ENCODE measurements at regions not wholly inside any gene's neighbourhood (a gene's known extent, or its start where the extent isn't known, plus 50 kb on each side); places are given as distances from the start of the nearest gene placed in this dataset.

DNA sequence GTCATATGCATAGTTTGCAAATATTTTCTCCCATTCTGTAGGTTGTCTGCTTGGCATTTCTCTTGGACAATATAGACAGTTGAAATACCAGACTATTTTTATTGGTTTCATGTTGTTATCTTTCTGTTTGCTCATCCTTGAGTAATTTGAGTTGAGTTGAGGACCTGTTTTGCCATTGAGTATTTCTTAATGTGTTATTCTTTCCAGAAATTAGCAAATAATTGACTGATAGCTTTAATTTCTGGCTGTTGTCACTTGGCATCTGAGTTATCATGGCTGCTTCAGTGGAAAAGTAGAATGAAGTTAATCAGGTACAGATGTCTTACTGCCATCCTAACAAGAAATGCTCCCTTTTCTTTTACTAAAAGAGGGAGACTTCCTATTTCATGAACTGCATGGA is 264.8 kb upstream of the DUSP10 start:
- DNase-seq (ENCODE audit: low read depth in 1 of 2, low spot score in 2 of 2): no peak
- Histone ChIP-seq H3K23me2 (ENCODE audit: low read depth, low read length) (no peaks in the 10 kb centered on the region), H3K79me2 (ENCODE audit: control insufficient read depth in 1 of 2, insufficient read depth in 2 of 2, low read length in 2 of 2) (no peaks in the 10 kb centered on the region), H2BK12ac (ENCODE audit: low read depth, low read length) (no peak overlapping the region), H4K8ac (ENCODE audit: extremely low read depth, insufficient read depth, low read length) (no peak overlapping the region), H3K79me1 (ENCODE audit: low read depth, low read length) (no peaks in the 10 kb centered on the region), H3K9ac (replicated peaks in 1 of 4; ENCODE audit: extremely low read depth in 1 of 4, low read depth in 3 of 4, low read length in 3 of 4) (no peak overlapping the region), H2BK5ac (ENCODE audit: low read depth, low read length) (no peak overlapping the region), H3K4me2 (ENCODE audit: insufficient read depth in 1 of 2, low read depth in 2 of 2, low read length in 2 of 2) (no peak overlapping the region), H3K4ac (replicated peaks; ENCODE audit: insufficient read length, low read depth, low read length) (no peak overlapping the region), H3K18ac (ENCODE audit: extremely low read depth, low read length) (no peak overlapping the region), H2AFZ (ENCODE audit: low read length) (no peak overlapping the region), H3K27ac (ENCODE audit: low read depth, low read length) (no peak overlapping the region), H3K4me3 (ENCODE audit: extremely low read depth in 1 of 4, insufficient read depth in 2 of 4, low read depth in 3 of 4, low read length in 4 of 4) (no peak overlapping the region), H2BK15ac (ENCODE audit: low read length) (no peak overlapping the region), H2AK5ac (ENCODE audit: low read depth, low read length) (no peak overlapping the region), H4K20me1 (replicated peaks in 1 of 2; ENCODE audit: control insufficient read depth in 1 of 2, insufficient read depth in 2 of 2, low read length in 2 of 2) (no peaks in the 10 kb centered on the region), H2BK120ac (replicated peaks; ENCODE audit: low read depth, low read length) (no peak overlapping the region), H3K14ac (ENCODE audit: insufficient read length) (no peak overlapping the region), H3K36me3 (ENCODE audit: control insufficient read depth in 2 of 4, insufficient read depth in 4 of 4, low read length in 3 of 4) (no peaks in the 10 kb centered on the region), H3K27me3 (replicated peaks in 1 of 4; ENCODE audit: control insufficient read depth in 3 of 4, extremely low read depth in 1 of 4, insufficient read depth in 3 of 4, low read length in 3 of 4) (no peaks in the 10 kb centered on the region), H3K4me1 (replicated peaks in 1 of 4; ENCODE audit: control insufficient read depth in 3 of 4, insufficient read depth in 4 of 4, low read length in 3 of 4) (no peaks in the 10 kb centered on the region; a peak in 1 of 7 replicates), H3K56ac (replicated peaks; ENCODE audit: insufficient read length, low read depth, low read length) (no peak overlapping the region), H3K23ac (ENCODE audit: insufficient read length) (no peak overlapping the region), H4K91ac (replicated peaks; ENCODE audit: insufficient read length, low read length) (no peak overlapping the region), H3K9me3 (ENCODE audit: insufficient read depth in 2 of 2, low read depth in 1 of 2, low read length in 1 of 2) (peaks cover 4 to 5% of the 10 kb centered on the region in 2 experiments; a peak in 2 of 4 replicates), H2BK20ac (ENCODE audit: low read length) (no peak overlapping the region), H4K5ac (ENCODE audit: insufficient read length, low read depth, low read length) (no peak overlapping the region)
- CTCF ChIA-PET (ENCODE audit: partially characterized antibody): interaction anchor here (0.5 to 0.6 kb wide), 2 partner anchors 8 to 464 kb away, joined by 3 read pairs; no protein-coding TSS in a partner anchor
- no peak for FAIRE-seq
- POLR2A ChIA-PET (ENCODE audit: partially characterized antibody): no interaction called here
- TF ChIP-seq TCF12 (IDR thresholded peaks at IDR 0.05; ENCODE audit: low read depth, low read length): no peak
- TF ChIP-seq, protein P1, sequence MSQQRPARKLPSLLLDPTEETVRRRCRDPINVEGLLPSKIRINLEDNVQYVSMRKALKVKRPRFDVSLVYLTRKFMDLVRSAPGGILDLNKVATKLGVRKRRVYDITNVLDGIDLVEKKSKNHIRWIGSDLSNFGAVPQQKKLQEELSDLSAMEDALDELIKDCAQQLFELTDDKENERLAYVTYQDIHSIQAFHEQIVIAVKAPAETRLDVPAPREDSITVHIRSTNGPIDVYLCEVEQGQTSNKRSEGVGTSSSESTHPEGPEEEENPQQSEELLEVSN (IDR thresholded peaks at IDR 0.05): no peak
- TF ChIP-seq RXRA (IDR thresholded peaks at IDR 0.05; ENCODE audit: insufficient read depth, low read depth, low read length): no peak
- no peak for TF ChIP-seq JUND (IDR thresholded peaks at IDR 0.05; ENCODE audit: low read length)
- no peak for TF ChIP-seq SIX5 (IDR thresholded peaks at IDR 0.05; ENCODE audit: low read depth, low read length)
- no peak for TF ChIP-seq RAD21 (IDR thresholded peaks at IDR 0.05 in 1 of 2, conservative IDR thresholded peaks at IDR 0.05 in 1 of 2; ENCODE audit: low read depth in 2 of 2, low read length in 2 of 2)
- no peak for TF ChIP-seq MAFK (IDR thresholded peaks at IDR 0.05; ENCODE audit: low read depth, low read length)
- no peak for TF ChIP-seq POU5F1 (IDR thresholded peaks at IDR 0.05; ENCODE audit: low read depth, low read length)
- no peak for TF ChIP-seq GTF2F1 (IDR thresholded peaks at IDR 0.05; ENCODE audit: borderline replicate concordance, low read depth, low read length)
- TF ChIP-seq KDM5A (IDR thresholded peaks at IDR 0.05; ENCODE audit: low read length): no peak
- no peak for TF ChIP-seq BRCA1 (IDR thresholded peaks at IDR 0.05; ENCODE audit: low read depth, low read length)
- TF ChIP-seq HDAC6 (IDR thresholded peaks at IDR 0.05; ENCODE audit: low read depth, low read length): no peak
- no peak for TF ChIP-seq TAF1 (IDR thresholded peaks at IDR 0.05; ENCODE audit: low read depth, low read length)
- TF ChIP-seq SP1 (IDR thresholded peaks at IDR 0.05; ENCODE audit: low read depth, low read length): no peak
- no peak for TF ChIP-seq SRF (IDR thresholded peaks at IDR 0.05; ENCODE audit: low read depth, low read length)

Data from H1 (cell line).